ENCODE measurements at regions not wholly inside any gene's neighbourhood (a gene's known extent, or its start where the extent isn't known, plus 50 kb on each side); places are given as distances from the start of the nearest gene placed in this dataset.

- ATAC-seq: no peak
- H3K27ac ChIP-seq: peak overlapping the region; percentile 13 to 83 (median 16)
- H3K4me3 ChIP-seq: no peak overlapping the region
Measured at GRCh38 chr2:134141598-134142340, 112.1 kb upstream of the MGAT5 start.

DNA sequence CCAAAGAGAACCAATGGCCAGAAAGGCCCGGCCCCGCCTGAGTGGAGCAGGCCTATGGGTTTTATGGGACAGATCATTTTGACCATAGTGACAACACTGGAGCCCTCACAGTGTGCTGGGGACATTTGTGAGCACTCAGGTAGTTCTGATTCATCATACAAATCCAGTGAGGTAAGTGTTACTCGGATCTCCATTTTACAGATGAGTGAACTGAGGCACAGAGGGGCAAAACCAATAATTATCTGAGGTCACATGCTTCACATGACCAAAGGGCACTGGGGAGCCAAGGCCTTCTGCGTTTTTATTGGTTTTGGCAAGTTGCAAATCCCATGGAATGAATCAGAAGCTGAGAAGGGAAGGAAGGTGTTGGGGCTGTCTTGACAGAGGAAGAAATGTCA, 111.5 kb upstream of the MGAT5 start:
- TF ChIP-seq, protein P1, sequence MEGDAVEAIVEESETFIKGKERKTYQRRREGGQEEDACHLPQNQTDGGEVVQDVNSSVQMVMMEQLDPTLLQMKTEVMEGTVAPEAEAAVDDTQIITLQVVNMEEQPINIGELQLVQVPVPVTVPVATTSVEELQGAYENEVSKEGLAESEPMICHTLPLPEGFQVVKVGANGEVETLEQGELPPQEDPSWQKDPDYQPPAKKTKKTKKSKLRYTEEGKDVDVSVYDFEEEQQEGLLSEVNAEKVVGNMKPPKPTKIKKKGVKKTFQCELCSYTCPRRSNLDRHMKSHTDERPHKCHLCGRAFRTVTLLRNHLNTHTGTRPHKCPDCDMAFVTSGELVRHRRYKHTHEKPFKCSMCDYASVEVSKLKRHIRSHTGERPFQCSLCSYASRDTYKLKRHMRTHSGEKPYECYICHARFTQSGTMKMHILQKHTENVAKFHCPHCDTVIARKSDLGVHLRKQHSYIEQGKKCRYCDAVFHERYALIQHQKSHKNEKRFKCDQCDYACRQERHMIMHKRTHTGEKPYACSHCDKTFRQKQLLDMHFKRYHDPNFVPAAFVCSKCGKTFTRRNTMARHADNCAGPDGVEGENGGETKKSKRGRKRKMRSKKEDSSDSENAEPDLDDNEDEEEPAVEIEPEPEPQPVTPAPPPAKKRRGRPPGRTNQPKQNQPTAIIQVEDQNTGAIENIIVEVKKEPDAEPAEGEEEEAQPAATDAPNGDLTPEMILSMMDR (IDR thresholded peaks at IDR 0.05): no peak
- no peak for TF ChIP-seq POLR2A (IDR thresholded peaks at IDR 0.05)
- Histone ChIP-seq H3K36me3 (replicated peaks in 1 of 2; ENCODE audit: insufficient read depth in 1 of 2, low read depth in 2 of 2) (no peaks in the 10 kb centered on the region), H3K9me3 (no peaks in the 10 kb centered on the region), H3K4me1 (peaks cover 79% of the 10 kb centered on the region), H3K27me3 (no peaks in the 10 kb centered on the region), H3K4me3 (no peak overlapping the region), H3K27ac (peak overlapping the region in 3 of 4 donors; percentile 13 to 83 (median 17))
- WGBS, 2 donors: 70 to 73% methylated on average over 3 to 4 of the region's 4 CpGs
- intact Hi-C loops (cut with DNase I): no loop called here
- ATAC-seq (no peak), DNase-seq (no peak)

More at GRCh38 chr2:134141598-134142340, 112.1 kb upstream of the MGAT5 start:
- intact Hi-C loops (cut with DNase I): no loop called here
- no peaks in the 10 kb centered on the region for H3K9me3 ChIP-seq
- no peak for TF ChIP-seq POLR2A (IDR thresholded peaks at IDR 0.05)
- TF ChIP-seq, protein P1 (IDR thresholded peaks at IDR 0.05): no peak
- DNase-seq: no peak
- 74 to 79% methylated on average over 6 of the region's 6 CpGs for WGBS, 2 donors
- H3K27me3 ChIP-seq: no peaks in the 10 kb centered on the region
- H3K4me1 ChIP-seq: peaks cover 82% of the 10 kb centered on the region
- H3K36me3 ChIP-seq (replicated peaks in 1 of 2; ENCODE audit: insufficient read depth in 1 of 2, low read depth in 2 of 2): no peaks in the 10 kb centered on the region

DNA sequence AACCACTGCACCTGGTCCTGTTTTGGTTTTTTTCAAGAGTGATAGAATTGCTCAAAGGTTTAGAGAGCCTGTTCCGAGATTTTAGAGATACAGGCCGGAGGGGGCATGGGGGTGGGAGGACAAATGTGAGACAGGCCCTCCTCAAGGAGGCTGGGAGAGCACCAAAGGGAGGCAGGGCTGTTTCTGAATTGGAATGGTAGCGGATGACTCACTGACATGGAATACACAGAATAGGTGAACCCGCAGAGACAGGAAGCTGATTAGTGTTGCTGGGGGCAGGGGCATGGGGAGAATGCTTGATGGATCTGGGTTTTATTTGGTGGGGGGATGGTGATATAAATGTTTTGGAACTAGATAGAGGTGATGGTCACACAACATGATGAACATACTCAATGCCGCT, 111.0 kb upstream of the MGAT5 start:
- intact Hi-C loops (cut with DNase I): no loop called here
- DNase-seq: no peak
- ATAC-seq: no peak
- 74 to 75% methylated on average over 5 of the region's 5 CpGs for WGBS, 2 donors
- Histone ChIP-seq H3K36me3 (replicated peaks in 1 of 2; ENCODE audit: insufficient read depth in 1 of 2, low read depth in 2 of 2) (no peaks in the 10 kb centered on the region), H3K4me1 (peaks cover 73% of the 10 kb centered on the region), H3K27ac (peak overlapping the region; percentile 4 to 83 (median 17)), H3K4me3 (no peak overlapping the region), H3K9me3 (no peaks in the 10 kb centered on the region), H3K27me3 (no peaks in the 10 kb centered on the region)
- TF ChIP-seq, protein P1 (IDR thresholded peaks at IDR 0.05): no peak
- TF ChIP-seq POLR2A (IDR thresholded peaks at IDR 0.05): no peak

DNA sequence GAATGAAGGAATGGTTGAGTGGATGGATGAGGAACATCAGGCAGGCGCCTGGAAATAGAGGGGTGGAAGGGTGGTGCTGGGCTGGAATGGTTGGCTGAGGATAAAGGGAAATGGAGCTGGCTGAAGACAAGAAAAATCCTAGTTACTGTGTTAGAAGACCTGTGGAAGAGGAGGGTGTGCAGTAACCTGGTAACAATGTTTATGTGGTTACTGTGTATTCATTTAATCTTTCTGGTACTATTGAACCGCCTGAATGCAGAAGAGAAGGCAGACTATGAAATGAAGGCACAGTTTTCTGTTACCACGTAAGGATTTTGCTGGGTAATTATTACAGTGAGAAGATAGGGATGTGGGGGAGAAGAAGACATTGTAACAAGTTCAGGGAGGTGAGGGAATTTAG, 110.3 kb upstream of the MGAT5 start:
- H3K9me3 ChIP-seq: no peaks in the 10 kb centered on the region
- no peak for ATAC-seq

More for the DNA sequence above, 110.3 kb upstream of the MGAT5 start:
- H3K4me1 ChIP-seq: peaks cover 66% of the 10 kb centered on the region
- H3K36me3 ChIP-seq (replicated peaks in 1 of 2; ENCODE audit: insufficient read depth in 1 of 2, low read depth in 2 of 2): no peaks in the 10 kb centered on the region
- TF ChIP-seq, protein P1 (IDR thresholded peaks at IDR 0.05): no peak
- no peak for TF ChIP-seq POLR2A (IDR thresholded peaks at IDR 0.05)
- WGBS, 2 donors: 87 to 90% methylated on average over 3 of the region's 3 CpGs
- no peaks in the 10 kb centered on the region for H3K27me3 ChIP-seq
- DNase-seq: no peak
- H3K4me3 ChIP-seq: no peak overlapping the region
- no peak overlapping the region for H3K27ac ChIP-seq
- intact Hi-C loops (cut with DNase I): no loop called here
